GM12865 (cell line): ENCODE measurements at regions not wholly inside any gene's neighbourhood (a gene's known extent, or its start where the extent isn't known, plus 50 kb on each side); places are given as distances from the start of the nearest gene placed in this dataset.

Experiments used
- DNase-seq: peaks from one replicate; pipeline ENCODE4 v3.0.0; 2010; ENCODE audit warnings: low read depth
- H3K4me3 ChIP-seq: 2 replicates; pipeline ENCODE4 v1.5.1; 2011; ENCODE audit warnings: mild to moderate bottlenecking, low read depth, low read length, control low read depth
- TF ChIP-seq, protein P1 (sequence below): IDR thresholded peaks from 2 replicates; pipeline ENCODE4 v1.5.1; 2011; ENCODE audit warnings: low read length, control low read depth, low read depth, inconsistent platforms; ENCODE audit not compliant: insufficient read depth; ENCODE audit errors: missing control alignments

DNA sequence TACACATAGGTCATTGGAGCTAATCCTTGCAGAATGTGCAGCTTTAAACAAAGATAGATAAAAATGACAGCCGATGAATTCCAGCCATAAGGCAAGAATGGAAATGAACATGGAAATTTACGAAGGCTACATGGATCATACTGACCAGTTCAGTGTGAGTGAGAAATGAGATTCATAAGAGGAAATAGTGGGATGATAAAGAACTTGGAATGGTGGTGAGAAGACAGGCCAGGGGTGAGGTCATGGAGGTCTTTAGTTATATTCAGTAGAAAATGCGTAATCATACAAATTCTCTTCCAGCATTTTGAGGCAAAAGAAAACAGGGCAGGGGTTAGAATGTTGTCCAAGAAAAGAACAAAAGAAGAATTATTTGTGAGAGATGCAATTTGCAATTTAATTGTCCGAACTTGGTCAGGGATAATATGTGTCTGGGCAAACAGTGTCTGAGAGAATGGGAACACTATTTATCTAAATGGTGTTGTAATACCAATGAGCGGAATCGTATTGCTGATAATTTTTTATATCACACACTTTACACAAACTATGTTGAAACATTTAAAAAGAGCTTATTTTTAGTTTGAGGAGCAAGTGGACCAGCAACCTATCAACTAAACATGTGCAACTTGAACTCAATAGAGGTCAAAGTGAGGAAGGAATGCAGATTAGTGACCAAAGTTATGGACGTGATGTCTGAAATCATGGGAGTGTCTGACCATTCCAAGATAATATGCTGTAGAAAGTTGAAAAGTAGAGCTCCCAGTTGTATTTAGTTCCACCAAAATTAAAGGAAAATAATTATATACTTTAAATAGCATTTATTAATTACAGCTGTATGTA, 739.0 kb upstream of the NCAM2 start:
- TF ChIP-seq, protein P1, sequence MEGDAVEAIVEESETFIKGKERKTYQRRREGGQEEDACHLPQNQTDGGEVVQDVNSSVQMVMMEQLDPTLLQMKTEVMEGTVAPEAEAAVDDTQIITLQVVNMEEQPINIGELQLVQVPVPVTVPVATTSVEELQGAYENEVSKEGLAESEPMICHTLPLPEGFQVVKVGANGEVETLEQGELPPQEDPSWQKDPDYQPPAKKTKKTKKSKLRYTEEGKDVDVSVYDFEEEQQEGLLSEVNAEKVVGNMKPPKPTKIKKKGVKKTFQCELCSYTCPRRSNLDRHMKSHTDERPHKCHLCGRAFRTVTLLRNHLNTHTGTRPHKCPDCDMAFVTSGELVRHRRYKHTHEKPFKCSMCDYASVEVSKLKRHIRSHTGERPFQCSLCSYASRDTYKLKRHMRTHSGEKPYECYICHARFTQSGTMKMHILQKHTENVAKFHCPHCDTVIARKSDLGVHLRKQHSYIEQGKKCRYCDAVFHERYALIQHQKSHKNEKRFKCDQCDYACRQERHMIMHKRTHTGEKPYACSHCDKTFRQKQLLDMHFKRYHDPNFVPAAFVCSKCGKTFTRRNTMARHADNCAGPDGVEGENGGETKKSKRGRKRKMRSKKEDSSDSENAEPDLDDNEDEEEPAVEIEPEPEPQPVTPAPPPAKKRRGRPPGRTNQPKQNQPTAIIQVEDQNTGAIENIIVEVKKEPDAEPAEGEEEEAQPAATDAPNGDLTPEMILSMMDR = no peak
- H3K4me3 ChIP-seq = no peak overlapping the region
- no peak for DNase-seq

DNA sequence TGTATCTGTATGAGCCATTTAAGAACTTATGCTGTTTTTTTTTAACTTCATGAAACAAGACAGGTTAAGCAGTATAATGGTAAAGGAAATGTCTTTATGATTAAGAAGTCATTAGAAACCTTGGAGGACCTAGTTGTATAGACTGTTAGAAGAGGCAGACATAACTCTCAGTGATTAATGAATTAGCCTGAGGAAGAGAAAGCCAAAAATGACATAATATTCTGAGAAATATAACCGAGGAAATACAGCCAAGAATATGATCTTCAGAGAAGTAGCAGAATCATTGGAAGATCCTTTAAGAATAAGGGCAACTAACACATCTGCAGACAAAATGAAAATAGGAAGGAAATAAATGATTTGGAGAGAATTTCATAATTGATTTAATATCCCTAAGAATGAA, 738.1 kb upstream of the NCAM2 start:
- no peak overlapping the region for H3K4me3 ChIP-seq
- TF ChIP-seq, protein P1 = no peak
- DNase-seq = no peak

DNA sequence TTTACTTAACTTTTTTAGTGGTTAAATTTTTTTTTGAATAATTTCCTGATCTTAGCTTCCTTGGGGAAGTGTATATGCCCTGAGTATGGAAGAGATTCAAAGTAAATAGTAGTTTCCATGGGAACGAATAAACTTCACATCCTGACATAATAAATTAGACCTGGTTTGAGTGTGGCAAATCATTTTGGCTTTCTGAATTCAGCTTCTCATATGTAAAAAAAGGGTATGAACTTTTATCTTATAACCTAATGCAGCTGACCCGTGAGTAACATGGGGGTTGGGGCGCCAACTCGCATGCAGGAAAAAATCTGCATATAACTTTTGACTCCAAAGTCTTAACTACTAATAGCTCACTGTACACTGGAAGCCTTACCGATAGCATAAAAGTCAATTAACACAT, 736.8 kb upstream of the NCAM2 start:
- TF ChIP-seq, protein P1 = no peak
- no peak for DNase-seq

DNA sequence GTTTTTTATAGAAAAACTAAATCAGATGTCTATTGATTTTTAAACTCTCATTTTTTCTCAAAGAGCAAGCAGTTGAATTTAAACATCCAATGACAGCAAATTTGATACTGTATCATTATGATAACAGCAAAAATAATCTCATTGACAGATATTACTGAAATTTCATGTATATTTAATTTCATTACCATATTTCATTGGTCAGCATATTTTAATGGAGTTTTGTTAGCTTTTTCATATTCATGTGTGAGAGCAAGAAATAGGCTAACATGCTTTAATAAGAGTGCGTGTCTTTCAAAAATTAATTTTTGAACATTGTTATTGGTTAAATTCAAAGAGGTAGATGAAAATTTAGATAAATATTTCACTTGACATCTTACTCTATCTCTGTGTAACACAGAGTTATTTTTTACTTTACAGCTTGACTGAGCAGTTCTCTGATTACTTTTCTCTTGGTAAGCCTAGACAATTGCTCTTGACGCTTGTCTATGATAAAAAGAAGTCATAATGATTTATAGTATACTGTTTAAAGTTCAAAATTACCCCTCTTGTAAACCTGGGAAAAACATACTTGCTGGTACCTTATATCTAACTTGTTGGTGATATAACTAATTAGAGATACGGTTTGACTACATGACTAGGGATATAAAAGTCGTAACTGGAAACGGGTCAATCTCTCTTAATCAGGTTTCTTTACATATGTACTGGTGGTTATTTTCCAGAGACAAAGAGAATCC, 732.3 kb upstream of the NCAM2 start:
- TF ChIP-seq, protein P1 = no peak
- no peak for DNase-seq
- no peak overlapping the region for H3K4me3 ChIP-seq

More for the DNA sequence above, 736.8 kb upstream of the NCAM2 start:
- no peak overlapping the region for H3K4me3 ChIP-seq

DNA sequence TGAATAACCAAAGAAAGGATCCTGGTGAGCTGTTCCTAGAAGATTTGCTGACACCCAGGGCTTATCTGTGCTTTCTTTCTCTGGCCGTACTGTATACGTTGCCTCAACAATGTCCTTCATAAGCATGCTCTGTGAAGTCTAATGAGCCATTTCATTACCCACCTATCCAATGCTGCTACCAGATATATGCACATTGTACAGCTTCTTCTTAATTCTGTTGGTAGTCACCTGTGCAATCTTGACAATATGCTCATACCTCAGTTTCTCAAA, 731.8 kb upstream of the NCAM2 start:
- H3K4me3 ChIP-seq = no peak overlapping the region
- TF ChIP-seq, protein P1 = no peak
- DNase-seq = no peak

DNA sequence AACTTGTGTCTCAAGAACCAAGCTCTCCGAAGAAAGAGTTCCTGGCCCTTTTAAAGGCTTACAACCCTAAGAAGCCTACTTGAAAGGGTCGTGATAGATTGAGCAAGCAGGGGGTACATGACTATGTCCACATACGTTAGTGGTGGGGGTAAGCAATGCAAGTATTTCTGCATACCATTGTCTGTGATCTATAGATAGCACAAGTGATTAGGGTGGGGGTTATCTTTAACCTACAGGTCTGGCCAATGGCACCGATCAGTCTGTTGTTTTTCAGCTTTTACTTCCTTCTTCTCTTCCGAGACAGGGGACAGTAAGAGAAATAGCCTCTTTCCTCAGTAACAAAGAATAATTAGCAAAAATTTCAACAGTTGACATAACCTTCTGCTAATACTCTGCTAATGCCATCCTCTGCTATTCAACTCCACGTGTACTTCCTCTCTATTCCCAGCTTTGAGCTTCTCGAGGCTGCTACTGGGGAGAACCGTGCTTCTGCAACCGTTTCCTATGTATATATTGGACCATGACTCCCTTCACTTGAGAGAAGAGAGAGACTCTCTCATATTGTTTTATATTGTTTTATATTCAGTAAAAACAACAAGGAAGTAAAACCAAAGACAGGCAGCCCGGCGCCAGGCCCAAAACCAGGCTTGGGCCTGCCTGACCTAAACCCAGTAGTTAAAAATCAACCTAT, 727.7 kb upstream of the NCAM2 start:
- H3K4me3 ChIP-seq = no peak overlapping the region
- no peak for DNase-seq
- TF ChIP-seq, protein P1 = no peak
